ENCODE measurements at regions not wholly inside any gene's neighbourhood (a gene's known extent, or its start where the extent isn't known, plus 50 kb on each side); places are given as distances from the start of the nearest gene placed in this dataset.

GRCh38 chr14:101358320-101359125 is 202.8 kb upstream of the DIO3 start (continued):
- TF ChIP-seq TAF1 (IDR thresholded peaks at IDR 0.05; ENCODE audit: low read depth) (no peak), POLR2AphosphoS5 (IDR thresholded peaks at IDR 0.05) (no peak)

- TF ChIP-seq TAF1 (IDR thresholded peaks at IDR 0.05; ENCODE audit: low read depth) (no peak), EP300 (conservative IDR thresholded peaks at IDR 0.05; ENCODE audit: poor library complexity, severe bottlenecking) (no peak), EZH2 (IDR thresholded peaks at IDR 0.05; ENCODE audit: borderline replicate concordance, insufficient read depth, low read length, poor library complexity, severe bottlenecking) (no peak), POLR2AphosphoS5 (IDR thresholded peaks at IDR 0.05) (no peak), REST (IDR thresholded peaks at IDR 0.05; ENCODE audit: borderline replicate concordance) (no peak), MXI1 (conservative IDR thresholded peaks at IDR 0.05; ENCODE audit: poor library complexity, severe bottlenecking) (no peak), RAD21 (conservative IDR thresholded peaks at IDR 0.05) (no peak), SMC3 (conservative IDR thresholded peaks at IDR 0.05; ENCODE audit: poor library complexity) (no peak)
- TF ChIP-seq, protein P1, sequence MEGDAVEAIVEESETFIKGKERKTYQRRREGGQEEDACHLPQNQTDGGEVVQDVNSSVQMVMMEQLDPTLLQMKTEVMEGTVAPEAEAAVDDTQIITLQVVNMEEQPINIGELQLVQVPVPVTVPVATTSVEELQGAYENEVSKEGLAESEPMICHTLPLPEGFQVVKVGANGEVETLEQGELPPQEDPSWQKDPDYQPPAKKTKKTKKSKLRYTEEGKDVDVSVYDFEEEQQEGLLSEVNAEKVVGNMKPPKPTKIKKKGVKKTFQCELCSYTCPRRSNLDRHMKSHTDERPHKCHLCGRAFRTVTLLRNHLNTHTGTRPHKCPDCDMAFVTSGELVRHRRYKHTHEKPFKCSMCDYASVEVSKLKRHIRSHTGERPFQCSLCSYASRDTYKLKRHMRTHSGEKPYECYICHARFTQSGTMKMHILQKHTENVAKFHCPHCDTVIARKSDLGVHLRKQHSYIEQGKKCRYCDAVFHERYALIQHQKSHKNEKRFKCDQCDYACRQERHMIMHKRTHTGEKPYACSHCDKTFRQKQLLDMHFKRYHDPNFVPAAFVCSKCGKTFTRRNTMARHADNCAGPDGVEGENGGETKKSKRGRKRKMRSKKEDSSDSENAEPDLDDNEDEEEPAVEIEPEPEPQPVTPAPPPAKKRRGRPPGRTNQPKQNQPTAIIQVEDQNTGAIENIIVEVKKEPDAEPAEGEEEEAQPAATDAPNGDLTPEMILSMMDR (IDR thresholded peaks at IDR 0.05; ENCODE audit: poor library complexity, severe bottlenecking), result no peak
- Histone ChIP-seq H3K36me3 (ENCODE audit: insufficient read depth, low read length) (no peaks in the 10 kb centered on the region), H4K20me1 (ENCODE audit: insufficient read depth) (no peaks in the 10 kb centered on the region), H3K27ac (ENCODE audit: low read length) (no peak overlapping the region), H3K9ac (ENCODE audit: low read length) (no peak overlapping the region), H3K9me2 (ENCODE audit: insufficient read depth, low read length) (no peaks in the 10 kb centered on the region), H3K79me2 (replicated peaks; ENCODE audit: insufficient read depth, low read length) (no peaks in the 10 kb centered on the region), H3F3A (ENCODE audit: insufficient read depth, low read length, poor library complexity, severe bottlenecking) (no peaks in the 10 kb centered on the region), H3K27me3 (ENCODE audit: insufficient read depth, low read depth, low read length) (no peaks in the 10 kb centered on the region), H3K4me3 (ENCODE audit: low read length) (no peak overlapping the region), H2AFZ (ENCODE audit: low read depth, low read length) (no peak overlapping the region), H3K4me2 (ENCODE audit: low read length) (no peak overlapping the region), H3K9me3 (ENCODE audit: low read length) (peaks cover 3% of the 10 kb centered on the region)
Measured at GRCh38 chr14:101359221-101360053, 201.9 kb upstream of the DIO3 start.

All from neural cell (in vitro differentiated cells).